RKO (cell line): ENCODE measurements at regions not wholly inside any gene's neighbourhood (a gene's known extent, or its start where the extent isn't known, plus 50 kb on each side); places are given as distances from the start of the nearest gene placed in this dataset.

Experiments used
- DNase-seq: peaks from one replicate; pipeline ENCODE4 v3.0.0-alpha.2; 2016; ENCODE audit warnings: low spot score

DNA sequence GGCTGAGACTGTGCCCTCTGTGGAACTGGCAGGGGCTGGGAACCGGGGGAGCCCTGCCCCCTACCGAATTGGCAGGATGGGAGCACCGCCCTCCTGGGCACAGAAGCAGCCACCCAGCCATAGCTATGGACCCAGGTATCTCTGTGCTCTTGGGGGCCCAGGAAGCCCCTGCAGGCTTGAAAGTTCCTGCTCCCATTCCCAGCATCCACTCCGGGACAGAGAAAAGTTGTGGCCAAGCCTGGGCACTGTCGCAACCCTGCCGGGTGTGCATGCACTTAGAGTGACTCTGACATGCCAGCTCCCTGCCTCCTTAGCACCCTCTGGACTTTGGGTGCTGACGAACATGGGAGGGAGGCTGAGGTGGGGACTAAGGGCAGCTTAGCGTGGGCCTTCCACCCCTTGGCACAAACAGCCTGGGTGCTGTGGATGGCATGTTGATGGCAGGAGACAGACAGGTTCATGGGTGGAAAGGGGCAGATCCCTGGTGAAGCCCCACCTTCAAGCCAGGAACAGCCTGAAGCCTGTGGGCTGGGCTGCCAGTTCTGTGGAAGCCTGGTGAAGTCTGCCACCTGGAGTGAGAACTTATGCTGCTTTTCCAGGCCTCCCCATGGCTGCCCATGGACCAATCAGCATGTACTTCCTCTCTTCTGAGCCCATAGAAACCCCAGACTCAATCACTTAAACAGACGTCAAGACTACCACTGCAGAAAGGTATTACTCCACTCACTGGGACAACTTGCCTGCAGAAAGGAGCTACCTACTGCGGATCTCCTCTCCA is 279.0 kb downstream of the ATXN7L3B start:
- no peak for DNase-seq

DNA sequence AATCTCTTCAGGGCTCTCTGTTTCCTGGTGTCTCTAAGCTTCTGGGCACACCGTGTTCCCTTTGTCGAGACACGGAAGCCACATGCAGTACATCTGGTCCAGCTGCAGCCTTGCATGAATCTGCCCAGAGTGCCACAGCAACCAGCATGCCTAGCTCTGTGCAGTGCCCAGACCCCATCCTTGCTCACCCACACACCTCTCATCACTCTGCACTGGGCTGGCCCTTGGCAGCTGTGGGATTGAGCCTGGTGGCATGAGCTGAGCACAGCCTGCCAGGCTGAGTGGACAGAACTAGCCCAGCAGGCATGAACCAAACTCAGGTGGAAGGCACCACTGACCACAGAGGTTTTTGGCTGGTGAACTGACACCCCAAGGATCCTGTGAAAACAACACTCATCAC is 279.9 kb downstream of the ATXN7L3B start:
- no peak for DNase-seq

DNA sequence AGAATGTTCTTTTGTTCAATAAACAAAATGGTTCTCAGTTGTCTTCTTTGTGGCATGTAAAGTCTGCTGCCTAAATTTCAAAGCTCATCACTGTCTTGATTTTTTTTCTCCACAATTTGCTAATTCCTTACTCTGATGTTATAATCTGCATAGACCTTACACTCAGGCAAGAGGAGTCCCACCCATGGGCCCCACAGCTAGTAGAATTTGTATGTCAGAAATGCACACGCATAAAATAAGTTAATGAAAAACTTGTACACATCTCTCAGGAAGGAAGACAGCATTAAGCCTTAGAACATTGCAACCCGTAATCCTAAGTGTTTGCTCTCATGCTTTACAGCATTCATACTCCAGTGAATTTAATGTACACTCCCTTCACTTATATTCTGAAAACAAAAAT is 280.8 kb downstream of the ATXN7L3B start:
- DNase-seq = no peak

DNA sequence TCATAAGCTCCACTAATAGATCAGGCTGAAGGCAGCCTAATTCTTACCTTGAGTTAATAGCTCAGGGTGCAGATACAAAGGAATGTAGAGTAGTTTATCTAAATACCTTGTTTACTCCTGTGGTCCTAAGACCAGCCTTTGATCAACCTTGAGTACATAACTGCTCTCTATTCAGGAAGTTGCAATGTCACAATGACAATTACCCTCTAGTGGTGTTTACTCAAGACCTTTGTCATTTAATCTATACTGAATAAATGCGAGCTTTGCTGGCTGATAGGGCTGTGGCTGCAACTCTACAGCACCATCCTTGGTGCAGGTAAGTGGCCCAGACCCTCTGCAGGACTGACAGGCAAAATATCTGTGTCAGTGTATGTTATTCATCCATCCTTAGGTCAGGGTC is 282.7 kb downstream of the ATXN7L3B start:
- DNase-seq = no peak

DNA sequence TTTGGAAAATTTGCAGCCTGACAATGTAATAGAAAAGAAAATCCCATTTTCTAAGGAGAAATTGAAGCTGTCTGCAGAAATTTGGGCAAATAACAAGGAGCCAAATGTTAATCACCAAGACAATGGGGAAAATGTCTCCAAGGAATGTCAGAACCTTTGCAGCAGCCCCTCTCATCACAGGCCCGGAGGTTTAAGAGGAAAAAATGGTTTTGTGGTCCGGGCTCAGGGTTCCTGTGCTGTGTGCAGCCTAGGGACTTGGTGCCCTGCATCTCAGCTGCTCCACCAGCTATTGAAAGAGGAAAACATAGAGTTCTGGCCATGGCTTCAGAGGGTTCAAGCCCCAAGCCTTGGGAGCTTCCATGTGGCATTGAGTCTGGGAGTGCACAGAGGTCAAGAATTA is 298.9 kb downstream of the ATXN7L3B start:
- no peak for DNase-seq

DNA sequence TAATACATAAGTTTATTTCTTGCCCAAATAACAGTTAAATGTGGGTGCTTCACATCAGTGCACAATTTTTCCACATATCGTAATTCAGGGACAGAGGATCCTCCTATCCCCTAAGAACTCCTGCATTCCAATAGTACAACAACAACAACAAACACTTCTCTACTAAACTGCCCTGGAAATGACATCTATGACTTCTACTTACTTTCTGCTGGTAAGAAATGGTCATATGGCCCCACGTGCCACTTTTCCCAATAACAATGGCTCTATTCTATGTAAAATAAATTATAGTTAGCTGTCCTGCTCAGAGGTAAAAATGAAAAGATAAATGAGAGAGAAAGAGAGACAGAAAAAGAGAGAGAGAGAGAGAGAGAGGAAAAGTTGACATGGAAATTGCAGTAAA is 308.5 kb downstream of the ATXN7L3B start:
- DNase-seq = no peak

DNA sequence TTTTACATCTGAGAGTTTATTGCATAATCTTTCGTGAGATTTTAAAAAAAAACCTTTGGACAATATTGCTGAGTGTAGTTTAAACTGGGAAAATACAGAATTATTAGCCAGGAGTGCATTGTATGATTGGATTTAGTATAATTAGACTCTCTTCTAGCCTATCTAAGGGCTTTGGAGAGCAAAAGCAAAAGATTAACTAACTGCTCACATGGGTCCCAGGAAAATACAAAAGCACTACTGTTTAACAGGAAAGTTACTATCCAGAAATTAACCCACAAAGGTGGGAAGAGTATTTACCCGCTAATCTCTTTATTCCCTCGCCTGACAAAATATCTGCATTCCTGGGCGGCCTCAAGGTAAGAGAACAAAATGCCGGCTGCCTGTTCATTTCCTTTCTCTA is 309.5 kb downstream of the ATXN7L3B start:
- DNase-seq = no peak

DNA sequence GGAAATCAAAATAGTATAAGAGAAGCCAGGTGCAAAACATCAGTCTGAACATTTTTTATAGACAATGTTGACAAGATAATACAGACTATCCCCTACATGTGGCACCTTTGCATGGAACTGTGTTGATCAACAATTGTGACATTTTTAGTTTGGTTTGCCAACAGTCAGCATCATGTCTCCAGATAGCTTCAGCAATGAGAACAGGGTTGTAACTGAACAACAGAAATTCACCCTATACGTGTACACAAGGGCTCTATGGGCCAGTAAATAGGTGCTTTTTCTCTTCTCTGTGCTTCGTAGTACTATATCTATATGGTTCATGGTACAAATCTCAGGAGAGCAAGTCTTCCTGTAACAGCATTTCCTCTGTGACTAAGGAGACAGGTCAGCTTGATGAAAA is 310.4 kb downstream of the ATXN7L3B start:
- DNase-seq = no peak

DNA sequence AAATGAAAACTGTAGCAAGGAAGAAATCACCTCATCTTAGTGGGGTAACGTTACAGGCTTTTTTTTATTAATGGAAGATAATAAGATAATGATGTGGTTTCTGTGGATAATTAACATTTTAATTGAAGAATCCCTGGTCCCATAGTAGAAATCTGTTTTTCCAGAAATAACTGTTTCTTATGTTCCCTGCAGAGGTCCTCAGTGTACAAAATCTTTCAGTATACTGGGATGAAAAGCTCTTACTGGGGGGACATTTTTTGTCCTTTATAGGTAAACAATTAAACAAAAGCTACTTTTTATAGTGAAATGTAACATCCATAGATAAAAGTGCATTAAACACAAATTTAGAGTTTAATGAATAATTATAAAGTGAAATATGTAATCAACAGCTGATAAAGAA is 312.2 kb downstream of the ATXN7L3B start:
- DNase-seq = peak; percentile 14

DNA sequence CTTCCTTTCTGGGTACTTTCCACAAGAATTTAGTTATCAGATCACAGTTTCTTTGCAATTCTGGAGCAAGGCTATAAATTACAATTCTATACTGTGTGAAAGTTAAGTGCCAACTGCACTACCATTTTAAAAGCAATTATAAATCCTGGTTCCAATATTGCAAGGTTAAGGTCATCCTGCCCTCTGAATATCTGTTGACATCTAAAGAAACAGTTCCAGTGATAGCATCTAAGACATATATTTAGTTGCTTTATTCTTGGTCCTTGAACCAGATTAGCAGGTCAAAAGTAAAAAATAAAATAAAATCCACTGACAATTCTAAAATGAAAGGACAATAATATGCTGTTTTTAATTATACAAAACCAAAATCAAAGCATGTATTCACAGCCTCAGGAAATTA is 334.2 kb downstream of the ATXN7L3B start:
- DNase-seq = no peak

DNA sequence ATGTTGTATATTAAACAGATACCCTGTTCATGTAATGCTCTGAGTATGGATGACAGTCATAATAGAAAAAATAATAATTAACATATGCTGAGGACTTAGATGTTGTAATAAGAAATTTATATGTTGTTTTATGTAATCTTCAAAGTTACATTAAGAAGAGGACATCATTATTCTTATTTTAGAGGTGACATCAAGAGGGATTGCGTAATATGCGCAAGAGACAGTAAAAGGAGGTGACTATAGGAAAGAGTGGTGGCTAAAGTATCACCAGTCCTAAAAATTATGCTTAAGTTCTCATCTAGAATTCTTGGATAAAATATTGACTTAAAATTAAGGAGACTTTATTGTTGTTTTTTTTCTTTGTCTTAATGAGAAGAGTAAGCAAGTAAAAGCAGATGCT is 323.9 kb downstream of the KCNC2 start:
- DNase-seq = no peak

DNA sequence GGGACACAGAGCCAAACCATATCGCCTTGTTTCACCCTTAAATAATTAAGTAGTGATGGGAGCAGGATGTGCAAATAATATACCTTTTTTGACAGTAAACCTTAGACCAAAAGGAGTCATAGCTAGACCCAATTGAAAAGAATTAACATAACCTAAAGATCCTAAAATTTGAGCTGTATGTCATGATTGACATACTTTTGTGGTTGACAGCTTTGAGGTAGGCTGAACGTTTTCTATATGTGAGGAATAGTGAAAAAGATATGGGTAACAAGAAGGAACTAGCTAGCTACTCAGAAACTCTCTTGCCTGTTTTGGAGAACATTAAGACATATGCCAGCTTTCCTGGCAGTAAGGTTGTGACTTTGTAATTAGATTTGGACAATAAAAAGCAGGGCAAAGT is 320.6 kb downstream of the KCNC2 start:
- no peak for DNase-seq

DNA sequence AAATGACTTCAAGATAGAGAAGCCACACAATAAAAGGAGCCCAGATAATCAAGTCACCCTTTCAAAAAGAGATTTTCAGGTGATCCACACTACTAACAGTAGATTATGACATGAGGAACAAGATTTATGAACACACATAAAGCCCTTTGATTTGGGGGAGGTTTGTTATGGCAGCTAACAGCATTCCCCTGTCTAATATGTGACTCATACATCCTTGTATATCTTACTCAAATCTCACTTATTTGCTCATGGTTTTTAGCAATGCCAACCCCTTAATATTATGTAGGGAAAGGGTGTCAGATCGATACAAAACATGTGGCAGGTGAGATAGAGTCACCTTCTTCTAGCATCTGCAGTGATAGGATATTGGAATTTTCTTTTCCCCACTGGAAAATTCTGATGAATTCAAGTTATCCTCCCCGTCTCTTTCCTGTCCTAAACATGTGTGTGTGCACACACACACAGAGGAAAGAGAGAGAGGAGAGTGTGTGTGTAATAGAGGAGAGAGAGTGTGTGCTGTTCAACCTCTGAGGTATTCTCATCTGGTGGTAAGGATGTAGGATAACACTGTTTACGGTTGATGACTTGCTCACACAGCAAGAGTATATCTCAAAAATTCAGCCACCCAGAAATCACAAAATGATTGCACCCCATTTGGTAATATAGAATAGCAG is 319.9 kb downstream of the KCNC2 start:
- peak; percentile 61 for DNase-seq

DNA sequence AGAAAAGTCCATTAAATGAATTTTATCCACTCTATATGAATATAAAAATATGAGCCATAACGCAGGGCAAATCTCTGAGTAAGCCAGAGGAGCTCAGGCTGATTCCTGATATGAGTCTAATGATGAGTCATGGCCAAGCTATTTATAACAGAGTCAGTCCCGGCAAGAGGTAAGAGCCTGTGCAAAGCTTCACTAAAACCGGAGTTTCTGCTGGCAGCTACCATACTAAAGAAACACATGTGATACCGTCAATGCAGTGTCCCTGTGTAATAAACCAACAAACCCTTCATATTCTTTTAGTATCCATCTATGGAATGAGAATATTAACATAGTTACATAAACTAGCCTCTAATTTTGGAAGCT is 319.4 kb downstream of the KCNC2 start:
- peak; percentile 95 for DNase-seq

DNA sequence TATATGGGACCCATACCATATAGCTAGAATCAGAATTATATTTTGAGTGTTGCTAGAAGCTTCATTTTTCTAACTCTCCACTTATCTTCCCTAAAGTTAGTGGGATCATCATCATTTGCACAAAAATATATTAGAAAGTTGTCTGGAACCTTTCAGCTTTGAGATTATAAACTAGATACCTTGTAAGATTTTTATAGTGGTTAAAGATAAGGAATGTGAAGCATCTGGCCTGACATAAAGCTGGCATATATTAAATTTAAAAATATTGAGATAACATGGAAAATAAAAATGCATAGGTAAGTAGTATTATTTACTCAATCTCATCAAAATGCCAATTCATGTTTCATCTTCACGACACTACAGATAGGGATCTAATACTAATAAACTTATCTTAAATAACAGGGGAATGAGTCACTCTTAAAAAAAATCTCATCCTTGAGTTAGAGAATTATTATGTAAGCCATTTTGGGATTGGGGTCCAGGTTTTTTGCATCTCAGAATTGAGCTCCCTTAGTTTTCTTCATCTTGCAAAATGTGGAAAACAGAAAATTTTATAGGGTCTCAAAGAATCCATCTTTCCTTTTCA is 318.5 kb downstream of the KCNC2 start:
- no peak for DNase-seq

DNA sequence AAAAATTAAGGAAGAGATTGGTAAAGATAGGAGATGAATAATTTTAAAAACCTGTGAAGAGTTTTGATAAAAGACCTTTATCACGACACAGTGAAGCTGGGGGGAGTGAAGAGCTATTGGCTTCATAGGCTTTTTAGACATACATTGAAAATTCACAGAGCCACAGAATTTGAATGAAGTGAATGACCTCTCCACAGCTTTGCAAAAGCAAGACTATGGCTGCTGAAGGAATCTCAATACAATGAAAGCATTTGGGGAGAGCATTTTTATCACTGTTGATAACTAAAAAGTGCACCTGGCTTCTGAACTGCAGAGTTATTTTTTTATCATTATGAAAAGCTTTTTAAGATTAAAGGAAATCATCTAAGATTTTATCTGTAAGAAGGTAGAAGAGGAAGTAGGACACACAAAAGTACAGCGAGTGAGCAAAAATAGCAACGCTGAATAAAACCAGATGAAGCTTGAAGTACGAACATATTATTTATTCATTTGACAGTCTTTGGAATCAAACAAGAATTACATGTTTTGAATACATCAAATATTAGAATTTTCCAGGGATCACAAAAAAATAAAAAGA is 317.5 kb downstream of the KCNC2 start:
- no peak for DNase-seq

DNA sequence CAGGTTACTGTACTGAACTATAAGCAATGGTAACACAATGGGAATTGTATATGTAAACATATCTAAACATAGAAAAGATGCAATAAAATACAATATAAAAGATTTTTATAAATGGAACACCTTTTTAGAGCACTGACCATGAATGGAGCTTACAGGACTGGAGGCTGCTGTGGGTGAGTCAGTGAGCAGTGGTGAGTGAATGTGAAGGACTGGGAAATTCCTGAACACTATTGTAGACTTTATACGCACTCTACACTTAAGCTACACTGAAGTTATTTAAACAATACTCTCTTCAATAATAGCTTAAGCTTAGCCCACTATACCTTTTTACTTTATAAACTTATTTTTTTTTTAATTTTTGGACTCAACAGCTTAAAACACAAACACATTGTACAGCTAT is 313.5 kb downstream of the KCNC2 start:
- DNase-seq = no peak

DNA sequence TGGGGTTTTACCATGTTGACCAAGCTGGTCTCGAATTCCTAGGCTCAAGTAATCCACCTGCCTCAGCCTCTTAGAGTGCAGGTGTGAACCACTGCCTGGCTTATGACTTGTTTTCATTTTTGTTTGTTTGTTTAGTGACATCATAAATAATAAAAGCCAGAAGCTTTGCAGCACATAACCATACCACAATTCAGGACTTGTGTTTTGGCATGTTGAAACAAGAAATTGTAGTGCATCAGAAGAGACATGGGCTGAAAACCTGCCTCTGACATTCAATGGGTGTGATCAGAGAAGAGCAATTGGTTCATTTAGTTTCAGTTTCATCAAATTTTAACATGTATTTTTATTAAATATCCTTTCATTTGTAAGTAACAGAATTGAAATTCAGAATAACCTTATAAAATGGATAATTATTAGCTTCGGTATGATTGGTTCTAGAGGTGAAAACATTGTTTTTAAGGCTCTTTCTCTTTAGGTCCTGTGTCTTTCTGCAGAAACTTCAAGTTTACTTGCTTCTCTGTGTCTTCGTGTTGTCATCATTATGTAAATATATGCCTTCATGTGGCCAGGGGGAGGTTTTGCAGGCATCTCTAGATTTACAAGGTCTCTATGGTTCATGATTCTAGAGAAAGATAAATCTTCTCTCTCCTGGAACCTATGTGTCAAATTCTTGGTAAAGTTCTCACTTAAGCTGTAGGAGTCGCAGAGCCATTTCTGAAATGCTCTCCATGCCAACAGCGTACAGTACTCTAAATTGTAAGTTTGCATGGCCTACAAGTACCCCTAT is 312.0 kb downstream of the KCNC2 start:
- no peak for DNase-seq

DNA sequence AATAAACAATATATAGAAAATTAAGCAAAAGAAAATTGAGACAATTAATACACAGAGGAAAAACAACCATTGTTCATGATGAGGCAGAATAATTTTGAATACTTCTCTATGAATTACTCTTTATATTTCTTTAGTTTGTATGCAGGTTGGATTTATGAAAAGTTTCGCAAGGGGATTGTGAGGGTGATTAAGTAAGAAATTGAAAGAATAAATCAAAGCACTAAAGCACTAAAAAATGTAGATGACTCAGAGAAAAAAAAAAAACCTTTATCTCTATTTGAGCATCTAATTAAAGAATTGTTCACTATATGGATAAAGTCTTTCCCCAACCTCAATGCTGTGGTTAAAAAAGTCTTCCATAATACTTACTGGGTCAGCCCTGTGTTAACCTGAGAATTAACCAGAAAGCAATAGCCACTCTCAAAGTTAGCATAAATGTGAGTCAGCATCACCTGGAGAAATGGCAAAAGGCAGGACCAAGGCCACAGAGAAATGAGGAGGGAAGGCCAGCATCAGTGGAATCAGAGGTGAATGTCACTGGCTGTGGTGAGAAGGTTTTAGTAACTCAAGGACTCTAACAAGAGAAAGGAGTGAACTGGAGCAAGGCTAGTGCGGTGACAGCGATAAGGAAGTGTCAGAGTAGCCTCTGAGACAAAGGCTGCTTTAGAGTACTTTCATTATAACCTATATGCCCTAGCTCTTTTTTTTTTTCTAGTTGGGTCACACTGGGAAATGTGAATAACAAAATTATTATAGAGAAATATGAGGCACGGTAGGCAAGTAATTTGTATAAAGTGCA is 310.4 kb downstream of the KCNC2 start:
- no peak for DNase-seq

DNA sequence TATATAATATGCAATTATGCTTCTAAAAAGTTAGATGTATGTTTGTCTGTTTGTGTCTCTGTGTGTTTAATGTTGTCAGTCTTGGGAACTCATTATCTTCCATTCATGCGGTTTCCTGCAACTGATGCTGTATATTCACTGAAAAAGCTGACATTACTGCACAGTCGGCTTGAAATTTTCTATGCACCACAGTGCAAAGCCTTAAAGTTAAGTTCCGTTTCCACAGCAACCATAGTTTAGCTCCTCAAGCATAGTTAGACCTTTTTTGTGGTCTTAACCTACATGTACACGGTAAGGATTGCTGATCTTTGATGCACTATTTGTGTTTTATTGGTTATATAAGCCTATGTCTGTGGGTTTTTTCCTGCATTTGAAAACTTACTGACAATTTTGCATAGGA is 309.4 kb downstream of the KCNC2 start:
- no peak for DNase-seq

DNA sequence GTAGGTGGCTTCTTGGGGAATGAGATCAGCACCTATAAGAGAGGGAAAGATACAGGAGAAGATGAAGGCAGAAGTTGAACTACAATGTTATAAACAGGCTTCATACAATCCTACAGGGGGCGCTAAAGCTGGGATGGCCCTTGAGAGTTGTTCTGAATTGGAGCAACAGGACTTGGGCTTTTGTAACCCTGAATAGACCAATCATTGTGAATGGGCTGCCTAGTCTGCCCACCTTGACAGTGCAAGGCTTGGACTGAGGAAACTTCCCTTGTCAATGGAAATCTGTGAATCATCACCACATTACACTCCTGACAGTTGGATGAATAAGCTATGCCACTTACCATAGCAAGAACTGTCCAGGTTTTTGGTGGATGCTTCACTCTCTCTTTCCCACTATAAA is 306.1 kb downstream of the KCNC2 start:
- DNase-seq = peak; percentile 50

DNA sequence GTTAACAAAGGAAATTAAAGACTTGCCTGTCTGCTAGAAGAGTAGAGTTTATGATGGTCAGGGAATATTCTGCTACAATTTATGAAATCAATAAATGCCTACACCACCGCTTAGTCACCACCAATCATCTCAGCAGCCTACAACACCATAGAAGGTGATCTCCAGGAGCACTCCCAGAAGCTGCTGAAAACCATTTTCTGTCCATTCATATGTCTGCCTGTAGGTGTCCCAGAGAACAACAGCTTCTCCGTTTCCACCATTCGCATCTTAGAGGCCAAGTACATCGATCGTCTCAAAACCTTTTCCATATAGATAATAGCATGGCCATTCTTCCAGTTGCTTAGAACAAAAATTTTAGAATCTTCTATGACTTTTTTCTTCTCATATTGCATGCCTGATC is 303.4 kb downstream of the KCNC2 start:
- DNase-seq = no peak
